HT1080 (cell line): ENCODE measurements at regions not wholly inside any gene's neighbourhood (a gene's known extent, or its start where the extent isn't known, plus 50 kb on each side); places are given as distances from the start of the nearest gene placed in this dataset.
A peak's percentile ranks its signal among the peaks of the same experiment; 100 is the strongest.

Experiments
- DNase-seq: peaks from one replicate; pipeline ENCODE4 v3.0.0-alpha.2; 2015; ENCODE audit warnings: low read depth

- DNase-seq = peak; percentile 54
Measured at GRCh38 chr1:191641420-191642260, 516.6 kb upstream of the RGS18 start.

DNA sequence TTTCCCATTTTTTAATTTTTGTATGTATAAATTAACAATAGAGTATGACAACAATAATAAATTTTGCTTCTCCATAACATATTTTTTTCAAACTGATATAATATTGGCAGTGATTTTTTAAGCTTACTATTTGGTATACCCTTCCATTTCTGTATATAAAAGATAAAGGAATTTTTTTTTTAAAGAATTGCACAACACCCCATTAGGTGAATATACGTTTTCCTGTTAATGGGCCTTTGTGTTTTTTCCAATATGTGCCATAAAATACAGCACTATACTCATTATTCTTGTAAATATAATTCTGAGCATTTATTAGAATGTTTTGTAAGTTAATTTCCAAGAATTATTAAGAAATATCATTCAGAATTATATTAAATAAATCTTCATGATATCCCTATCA, 515.2 kb upstream of the RGS18 start:
- no peak for DNase-seq

DNA sequence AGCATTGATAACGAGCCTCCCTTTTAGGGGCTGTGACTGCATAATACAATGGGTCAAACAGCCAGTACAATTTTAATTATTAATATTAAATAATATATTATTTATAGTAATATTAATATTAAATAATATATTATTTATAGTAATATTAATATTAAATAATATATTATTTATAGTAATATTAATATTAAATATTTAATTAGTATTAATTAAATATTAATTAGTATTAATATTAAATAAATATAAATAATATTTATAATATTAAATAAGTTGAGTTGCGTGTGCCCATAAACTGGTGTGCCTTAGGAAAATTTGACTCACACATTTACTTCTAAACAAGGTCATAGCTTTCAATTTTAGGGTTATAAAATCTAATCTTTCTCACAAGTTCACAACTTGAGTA, 509.3 kb upstream of the RGS18 start:
- no peak for DNase-seq

DNA sequence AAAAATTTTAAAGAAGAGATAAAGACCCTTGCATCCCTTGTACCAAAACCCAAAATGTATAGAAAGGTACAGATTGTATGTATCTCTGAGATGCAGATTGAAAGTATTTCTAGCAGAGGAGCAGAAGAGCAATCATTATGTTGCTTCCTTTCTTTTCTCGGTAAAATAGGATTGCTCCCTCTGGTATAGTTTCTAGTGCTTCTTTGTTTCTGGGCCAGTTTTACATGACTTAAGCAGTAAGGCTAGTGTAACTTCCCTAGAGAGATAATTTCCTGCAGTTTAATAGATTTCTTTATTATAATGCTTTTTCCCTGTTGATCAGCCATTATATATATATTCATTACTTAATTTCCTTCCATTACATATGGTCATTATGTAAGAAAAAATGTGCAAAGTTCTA, 496.2 kb upstream of the RGS18 start:
- no peak for DNase-seq

GRCh38 chr1:191662746-191663145, 495.5 kb upstream of the RGS18 start:
- no peak for DNase-seq

- DNase-seq = no peak
Measured at GRCh38 chr1:191668525-191668924, 489.7 kb upstream of the RGS18 start.

DNA sequence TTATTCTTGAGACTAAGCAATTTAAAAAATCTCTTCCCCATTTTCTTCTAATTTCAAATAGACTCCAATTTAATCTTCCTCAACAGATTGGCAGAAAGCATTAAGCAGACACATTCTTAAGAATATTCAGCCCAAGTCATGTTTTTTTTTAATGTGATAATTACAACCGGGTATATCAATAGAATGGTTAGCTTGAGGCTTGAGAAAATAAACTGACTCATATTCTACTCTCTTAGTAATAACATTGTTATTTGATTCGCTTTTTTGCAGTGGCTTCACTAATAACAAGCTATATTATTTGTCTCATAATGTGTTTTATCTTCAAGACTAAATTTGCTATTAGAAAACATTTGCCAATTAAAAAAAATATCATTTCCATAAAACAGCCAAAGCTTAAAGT, 488.6 kb upstream of the RGS18 start:
- peak; percentile 11 for DNase-seq

DNA sequence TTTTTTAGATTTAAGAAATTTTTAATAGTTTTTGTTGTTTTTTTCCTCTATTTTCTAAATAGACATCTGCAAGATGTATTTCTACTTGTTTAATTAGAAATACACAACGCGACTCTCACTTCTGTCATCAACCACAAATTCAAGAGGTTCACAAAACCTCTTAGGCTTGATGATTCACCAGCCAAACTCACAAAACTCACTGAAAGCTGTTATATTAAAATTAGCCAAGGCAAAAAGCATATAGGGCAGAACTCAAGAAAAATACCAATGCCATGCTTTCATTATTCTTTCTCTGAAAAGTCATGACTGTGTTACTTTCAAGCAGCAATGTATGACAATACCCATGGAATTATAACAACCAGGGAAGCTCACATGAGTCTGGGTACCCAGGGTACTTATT, 487.0 kb upstream of the RGS18 start:
- DNase-seq = peak; percentile 37

DNA sequence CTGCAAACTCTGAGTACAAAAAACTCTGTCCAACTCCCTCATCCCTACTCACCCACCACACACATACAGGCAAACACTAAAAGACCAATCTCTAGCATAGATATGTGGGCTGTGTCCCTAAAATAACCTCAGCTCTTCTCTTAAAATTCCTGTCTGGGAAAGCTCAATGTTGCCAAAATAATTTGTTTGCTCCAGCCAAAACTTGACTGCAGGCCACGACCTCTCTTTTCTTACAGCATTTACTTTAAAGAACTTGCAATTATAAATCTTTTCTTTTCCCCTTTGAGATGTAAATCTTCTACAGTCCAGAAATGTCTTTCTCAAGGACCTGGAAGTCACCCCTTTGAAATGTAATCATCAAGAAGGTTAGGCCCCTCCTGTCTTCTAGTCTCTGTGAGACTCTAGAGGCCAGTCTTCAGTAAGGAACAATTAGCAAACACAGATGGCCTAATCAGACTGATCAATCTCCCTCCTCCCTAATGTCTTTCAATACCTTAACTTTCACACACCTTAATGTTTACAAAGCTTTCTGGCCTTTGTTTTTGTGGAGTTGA, 483.6 kb upstream of the RGS18 start:
- no peak for DNase-seq

- DNase-seq = no peak
Measured at GRCh38 chr1:191675856-191676783, 482.1 kb upstream of the RGS18 start.

DNA sequence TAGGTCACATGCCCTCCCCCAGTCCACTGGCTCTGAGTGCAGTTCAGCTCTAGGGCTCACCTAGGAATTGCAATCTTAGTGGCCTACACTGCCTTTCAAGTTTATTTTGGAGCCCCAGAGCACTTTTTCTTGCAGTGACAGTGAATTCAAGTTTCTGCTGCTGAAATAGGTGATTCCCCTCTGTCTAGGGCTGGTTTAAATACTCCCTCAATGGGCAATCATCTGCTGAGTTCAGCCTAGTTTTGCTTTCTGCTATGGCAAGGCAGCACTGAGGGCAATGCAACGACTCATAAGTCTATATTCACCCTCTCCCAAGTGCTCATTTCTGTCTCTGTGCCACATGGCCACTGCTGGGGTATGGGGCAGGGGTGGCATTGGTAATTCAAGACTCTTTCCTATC, 472.6 kb upstream of the RGS18 start:
- DNase-seq = no peak

GRCh38 chr1:191687721-191688120, 470.5 kb upstream of the RGS18 start:
- no peak for DNase-seq

DNA sequence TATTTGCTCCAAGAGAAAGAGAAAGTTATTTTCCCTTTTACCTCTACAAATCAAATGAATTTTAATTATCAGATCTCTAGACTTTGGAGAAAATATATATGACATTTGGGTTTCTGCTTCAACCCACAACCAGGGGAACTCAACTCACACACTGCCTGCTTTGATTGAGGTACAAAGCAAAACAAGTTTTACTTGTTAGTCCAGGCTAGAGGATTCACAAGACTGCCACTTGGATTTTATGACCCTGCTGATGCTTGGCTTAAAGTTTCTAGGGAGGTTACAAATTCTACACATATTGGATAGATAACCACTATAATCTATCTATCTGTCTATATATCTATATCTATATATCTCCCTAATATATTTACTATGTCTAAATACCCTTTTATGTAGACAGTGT, 467.3 kb upstream of the RGS18 start:
- DNase-seq = no peak

DNA sequence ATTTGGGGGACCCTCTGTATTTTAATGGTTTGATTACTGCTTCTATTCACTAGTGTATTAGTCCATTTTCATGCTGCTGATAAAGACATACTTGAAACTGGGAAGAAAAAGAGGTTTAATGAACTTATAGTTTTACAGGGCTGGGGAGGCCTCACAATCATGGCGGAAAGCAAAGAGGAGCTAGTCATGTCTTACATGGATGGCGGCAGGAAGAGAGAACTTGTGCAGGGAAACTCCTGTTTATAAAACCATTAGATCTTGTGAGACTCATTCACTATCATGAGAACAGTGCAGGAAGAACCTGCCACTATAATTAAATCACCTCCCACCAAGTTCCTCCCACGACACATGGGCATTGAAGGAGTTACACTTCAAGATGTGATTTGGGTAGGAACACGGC, 464.5 kb upstream of the RGS18 start:
- DNase-seq = no peak

GRCh38 chr1:191695865-191696264, 462.4 kb upstream of the RGS18 start:
- DNase-seq = peak; percentile 25

DNA sequence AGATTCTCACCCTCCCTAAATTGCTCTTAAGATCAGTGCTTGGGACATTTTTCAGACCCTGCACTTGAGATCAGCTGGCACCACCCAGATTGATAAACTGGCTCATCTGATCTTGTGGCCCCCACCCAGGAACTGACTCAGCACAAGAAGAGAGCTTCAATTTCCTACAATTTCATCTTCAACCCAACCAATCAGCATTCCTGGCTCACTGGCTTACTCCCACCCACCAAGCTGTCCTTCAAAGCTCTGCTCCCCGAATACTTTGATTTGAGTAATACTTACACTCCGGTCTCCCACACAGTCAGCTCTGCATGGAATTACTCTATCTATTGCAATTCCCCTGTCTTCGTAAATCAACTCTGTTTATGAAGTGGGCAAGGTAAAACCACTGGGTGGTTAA, 461.9 kb upstream of the RGS18 start:
- peak; percentile 20 for DNase-seq

DNA sequence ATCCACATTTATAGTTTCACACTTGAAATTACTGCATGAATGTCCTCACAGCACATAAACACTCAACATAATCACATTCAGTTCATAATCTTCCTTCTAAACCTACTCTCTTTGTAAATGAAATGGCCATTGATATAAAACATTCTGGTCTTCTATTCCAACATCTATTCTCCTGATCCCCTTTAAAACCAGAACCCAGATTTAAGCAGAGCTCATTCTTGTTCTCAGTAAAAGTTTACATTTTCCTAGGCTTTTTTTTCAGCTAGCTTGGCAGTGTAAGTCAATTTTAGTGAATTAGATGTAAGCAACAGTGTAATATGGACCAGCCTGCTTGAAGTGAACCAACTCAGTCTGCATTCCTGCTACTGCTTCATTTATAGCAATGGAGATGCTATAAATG, 460.7 kb upstream of the RGS18 start:
- DNase-seq = no peak

DNA sequence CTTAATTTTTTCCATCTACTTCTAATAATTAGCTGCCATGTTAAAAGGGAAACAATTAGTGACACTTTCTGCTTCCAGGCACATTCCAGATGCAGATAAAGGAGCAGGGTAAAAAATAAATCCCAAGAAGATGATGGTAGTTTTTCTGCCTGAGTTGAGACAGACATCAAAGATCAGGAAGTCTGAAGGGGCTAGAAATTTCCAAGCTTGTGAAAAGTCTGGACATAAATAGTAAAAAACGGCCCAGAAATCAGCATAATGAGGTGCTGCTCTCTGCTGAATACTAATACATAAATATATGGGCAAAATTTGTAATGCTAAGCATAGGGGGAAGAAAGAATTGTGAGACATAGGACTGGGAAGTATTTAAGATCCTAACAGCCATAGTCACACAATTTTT, 460.0 kb upstream of the RGS18 start:
- DNase-seq = no peak

DNA sequence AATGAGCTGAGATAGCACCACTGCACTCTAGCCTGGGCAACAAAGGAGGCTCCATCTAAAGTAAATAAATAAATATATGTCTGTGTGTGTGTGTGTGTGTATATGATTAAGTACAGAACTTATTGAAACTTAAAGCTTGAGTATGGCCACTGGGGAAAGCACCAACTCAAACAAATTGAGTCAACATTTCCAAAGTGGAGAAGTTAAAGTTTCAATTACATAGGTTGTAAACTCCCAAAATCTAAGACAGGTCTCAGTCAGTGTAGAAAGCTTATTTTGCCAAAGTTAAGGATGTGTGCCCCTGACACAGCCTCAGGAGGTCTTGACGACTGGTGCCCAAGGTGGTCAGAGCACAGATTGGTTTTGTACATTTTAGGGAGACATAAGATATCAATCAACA, 458.9 kb upstream of the RGS18 start:
- no peak for DNase-seq

DNA sequence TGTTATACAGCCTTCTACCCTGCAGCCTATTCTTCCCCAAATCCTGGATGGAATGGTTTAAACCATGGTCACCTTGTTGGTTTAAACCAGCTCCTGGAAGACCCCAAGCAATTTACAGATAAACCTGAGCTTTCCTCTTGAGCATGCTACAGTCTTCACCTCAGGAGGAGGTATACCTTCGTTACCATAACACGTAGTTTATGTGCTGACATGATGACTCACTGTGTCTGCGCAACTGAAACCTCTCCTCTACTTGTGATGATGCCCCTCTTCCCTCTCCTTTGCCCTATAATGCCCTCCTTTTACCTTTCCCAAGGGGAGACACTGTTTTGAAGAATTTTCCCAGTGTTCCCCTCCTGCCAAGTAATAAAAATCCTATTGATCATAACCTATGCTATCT, 457.3 kb upstream of the RGS18 start:
- DNase-seq = peak; percentile 15

DNA sequence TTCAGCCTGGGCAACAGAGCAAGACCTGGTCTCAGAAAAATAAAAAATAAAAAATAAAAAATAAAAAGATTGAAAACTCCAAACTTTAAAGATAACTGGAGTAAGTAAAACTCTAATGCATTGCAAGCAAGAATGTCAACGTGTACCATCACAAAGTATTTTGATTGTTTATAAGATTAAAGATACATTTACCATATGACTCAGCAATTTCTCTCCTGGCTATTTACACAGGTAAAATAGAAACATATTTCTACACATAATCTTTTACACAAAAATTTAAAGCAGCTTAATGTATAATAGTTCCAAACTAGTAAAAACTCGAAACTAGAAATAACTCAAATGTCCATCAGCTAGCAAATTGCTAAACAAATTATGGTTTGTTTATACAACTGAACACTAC, 456.1 kb upstream of the RGS18 start:
- DNase-seq = no peak

DNA sequence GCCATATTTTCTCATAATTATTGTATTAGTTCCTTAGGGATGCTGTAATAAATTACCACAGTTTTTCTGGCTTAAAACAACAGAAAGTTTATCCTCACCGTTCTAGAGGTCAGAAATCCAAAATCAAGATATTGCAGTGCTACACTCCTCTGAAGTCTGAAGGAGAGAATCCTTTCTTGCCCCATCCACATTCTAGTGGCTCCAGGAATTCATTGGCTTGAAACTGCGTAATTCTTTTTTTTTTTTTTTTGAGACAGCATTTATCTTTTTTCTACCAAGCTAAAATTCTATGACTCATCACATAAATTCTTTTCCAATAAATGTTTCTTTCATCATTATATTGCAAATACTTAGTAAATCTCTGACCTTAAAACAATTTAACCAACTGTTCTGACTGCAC, 451.0 kb upstream of the RGS18 start:
- DNase-seq = no peak
